GM04504 (cell line): ENCODE measurements at regions not wholly inside any gene's neighbourhood (a gene's known extent, or its start where the extent isn't known, plus 50 kb on each side); places are given as distances from the start of the nearest gene placed in this dataset.

ENCODE experiments used
- DNase-seq: peaks from one replicate; pipeline ENCODE4 v3.0.0-alpha.2; 2012; ENCODE audit warnings: low read depth

DNA sequence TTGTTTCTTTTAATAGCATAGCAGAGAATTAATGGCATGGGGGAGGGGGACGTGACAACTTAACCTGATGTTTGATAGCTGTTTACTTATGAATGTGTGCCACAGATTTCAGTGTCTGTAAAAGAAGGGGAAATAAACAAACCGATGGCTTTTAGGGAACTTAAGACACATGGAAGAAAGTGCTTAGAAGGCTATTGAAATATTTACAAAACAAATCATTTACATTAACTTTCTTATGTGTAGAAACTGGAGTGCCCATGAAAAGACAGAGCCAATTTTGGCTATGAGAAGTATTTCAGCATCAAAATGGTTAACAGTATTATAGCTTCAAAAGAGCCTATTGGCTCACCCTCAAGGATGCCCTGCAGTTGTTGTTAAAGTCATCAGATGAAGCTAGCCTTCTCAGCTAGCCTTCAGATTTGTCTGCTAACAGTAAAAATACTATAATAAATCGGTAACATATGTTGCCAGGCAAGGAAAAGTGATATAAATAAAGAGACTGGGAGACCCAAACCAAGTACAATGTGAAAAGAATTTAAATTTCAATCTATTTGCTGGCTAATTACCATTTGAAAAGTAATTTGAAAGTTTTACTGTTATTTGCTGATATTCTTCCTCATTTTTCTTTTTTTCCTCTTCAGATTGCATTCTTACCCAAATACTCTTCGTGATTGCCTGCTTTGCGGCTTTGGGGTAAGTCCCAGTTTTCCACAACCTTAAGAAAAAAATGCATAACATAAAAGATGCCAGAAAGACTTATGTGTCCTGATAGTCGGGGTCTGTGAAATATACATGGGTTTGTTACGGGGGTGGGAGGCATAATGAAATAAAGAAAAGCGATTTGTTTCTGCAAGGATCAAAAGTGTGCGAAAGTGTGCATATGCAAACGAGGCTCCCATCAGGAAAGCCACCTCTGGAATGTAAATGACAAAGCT, 256.4 kb downstream of the MEIS1 start:
- peak; percentile 1 for DNase-seq

DNA sequence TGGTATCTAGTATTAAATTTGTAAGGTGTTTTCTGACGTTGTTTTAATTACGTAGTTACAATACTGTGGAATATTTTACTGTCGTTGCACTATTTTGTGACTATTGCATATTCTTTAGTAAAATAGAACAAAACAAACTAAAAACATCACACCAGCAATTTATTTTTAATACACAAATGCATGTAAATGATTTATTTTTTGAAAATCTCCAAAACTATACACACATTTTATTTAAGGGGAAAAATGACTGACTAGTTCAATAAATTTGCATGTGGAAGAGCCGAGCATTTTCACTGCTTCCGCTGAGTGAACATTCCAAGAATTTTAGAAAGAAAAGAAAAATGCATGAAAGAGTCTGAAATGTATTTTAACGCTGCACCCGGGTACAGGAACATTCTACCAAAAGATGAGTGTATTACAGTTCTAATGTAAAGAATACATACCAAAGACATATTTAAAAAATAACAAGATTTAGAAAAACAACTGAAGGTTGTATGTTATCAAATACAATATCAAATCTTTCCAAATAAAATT, 257.7 kb downstream of the MEIS1 start:
- no peak for DNase-seq

DNA sequence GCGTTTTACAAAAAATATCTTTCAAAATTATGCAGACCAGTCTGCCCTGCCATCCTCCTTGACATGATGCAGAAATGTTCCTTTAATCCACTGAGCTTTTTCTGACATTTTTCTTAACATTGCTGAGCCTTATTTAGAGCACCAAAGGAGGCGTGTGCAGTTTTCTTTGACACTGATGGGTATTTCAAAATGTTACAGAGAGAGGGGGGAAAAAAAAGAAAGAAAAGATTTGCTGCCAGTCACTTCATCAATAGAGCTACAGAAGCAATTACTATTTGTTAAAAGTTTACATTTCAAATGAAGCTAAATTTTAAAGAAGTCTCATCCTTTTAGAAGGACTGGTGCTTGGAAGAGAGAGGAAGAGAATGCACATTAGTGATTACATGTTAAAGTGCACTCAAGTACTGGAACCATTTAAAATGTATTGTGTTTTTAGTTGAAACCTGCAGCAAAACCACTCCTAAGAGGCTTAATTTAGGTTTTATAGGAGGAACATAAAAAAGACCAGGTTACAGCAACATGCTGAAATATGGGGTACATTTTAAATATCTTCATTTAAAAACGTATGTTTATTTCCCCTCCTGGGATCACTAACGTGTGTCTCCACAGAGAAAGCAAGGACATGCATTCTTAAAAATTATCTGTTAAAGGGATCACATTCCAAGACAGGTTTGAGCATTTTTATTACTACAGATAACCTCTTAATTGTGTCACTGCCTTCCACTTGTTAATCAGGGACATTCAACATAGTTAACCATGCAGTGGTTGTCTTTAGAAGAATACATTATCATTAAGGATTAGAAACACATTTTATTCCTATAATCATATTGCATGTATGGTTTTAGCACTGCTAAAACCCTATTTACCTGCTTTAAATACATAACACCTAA, 258.4 kb downstream of the MEIS1 start:
- DNase-seq: no peak

DNA sequence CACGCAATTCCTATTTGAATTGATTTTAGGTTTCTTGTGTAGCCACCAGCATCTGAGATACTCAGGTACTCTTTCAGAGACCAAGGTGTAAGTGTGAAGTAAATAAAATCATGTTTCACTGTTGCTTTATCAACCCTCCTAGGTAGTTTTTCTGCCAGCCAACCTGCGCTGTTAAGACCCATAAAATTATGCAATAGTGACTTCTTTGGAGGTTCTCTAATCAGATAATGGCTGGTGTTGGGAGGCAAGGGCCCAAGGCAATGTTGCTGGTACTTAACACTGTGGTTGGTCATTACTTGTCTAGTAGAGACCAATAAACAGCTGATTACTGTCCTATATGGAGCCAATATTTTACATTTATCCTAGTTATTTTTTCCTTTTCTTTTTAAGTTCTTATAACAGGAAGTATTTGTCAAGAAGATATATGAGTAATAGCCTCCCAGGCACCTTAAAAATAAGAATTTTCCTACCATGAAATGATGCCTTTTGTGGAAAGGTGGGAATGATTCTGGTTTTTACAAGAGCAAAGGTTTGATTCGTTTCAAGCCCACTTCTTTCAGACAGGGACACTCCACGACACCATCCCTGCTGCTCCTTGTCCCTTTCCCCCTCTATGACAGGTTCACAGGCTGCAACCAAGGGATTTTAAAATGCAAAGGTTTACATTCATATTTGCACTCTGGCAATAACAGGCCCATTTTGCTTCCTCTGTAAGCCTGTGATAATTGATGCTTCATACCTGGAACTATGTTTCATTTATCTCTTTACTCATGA, 259.3 kb downstream of the MEIS1 start:
- no peak for DNase-seq

DNA sequence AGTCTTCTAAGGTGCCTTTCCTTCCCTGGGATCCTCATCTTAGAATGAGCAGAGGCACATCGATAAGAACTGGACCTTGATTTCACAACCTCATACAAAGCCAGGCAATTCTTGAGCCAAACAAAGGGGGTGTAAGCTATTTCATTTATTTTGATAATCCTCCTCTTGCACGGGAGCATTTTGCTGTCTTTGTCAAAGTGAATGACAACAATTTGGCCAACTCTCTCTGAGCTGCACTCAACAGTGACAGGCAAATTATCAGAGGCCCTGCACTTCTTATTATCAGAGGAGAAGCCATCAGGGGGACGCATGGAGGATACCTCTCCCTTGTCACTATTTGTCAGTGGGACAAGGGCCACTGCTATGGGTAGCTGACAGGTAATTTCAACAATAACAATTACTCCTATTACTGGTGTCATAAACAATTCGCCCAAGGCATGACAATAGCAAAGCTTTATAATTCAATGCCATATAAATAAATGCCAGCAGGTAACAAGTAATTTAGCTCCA, 260.4 kb downstream of the MEIS1 start:
- DNase-seq: no peak

DNA sequence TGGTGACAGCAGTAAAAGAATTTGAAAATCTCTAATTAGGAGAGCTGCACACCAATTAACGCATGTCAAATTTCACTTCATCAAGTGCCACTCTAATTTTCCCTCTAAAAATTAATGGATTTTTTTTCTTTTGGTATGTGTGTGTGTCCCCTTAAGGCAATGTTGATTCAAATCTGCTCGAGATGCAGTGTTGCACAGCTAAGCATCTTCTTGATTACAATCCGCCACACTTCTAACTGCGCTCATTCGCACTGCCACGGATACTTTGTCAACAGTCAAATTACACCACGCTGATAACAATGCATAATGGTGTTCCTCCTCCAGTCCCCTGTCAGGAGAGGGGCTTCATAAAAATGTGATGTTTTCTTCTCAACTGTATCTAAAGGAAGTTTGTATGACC, 261.4 kb downstream of the MEIS1 start:
- DNase-seq: no peak

DNA sequence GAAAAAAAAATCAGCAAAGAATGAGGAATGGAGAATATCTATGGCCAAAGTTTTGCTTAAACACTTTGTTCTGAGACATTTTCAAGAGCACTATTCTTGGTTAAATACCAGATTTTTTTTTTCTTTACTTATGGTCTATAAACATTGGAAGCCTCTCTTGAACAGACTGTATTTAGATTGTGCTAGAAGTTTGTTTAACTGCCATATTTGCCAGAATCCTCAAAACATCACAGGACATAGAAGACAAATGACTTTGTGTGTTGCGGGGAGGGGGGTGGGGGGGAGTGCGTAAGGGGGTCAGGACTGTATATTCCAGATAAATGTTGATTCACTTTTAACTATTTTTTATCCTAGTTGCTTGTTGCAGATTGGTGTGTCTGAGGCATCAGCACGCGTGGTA, 262.0 kb downstream of the MEIS1 start:
- no peak for DNase-seq

DNA sequence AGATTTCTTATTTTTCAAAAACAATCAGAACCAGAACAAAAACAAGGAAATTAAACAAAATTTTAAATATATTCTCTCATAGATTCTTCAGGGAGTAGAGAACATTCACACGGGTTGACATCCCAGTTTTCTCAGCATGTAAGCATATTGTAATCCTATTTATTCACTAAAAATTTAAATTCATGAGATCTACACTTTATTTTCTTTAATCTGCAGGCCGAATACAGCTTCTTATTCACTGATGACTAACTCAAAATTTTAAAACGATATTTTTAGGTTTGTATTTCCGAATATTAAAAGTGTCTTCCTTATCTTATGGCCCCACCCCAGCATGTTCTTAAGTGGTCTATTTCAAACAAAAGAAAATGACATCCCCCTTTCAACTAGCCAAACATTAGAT, 262.4 kb downstream of the MEIS1 start:
- DNase-seq: no peak

DNA sequence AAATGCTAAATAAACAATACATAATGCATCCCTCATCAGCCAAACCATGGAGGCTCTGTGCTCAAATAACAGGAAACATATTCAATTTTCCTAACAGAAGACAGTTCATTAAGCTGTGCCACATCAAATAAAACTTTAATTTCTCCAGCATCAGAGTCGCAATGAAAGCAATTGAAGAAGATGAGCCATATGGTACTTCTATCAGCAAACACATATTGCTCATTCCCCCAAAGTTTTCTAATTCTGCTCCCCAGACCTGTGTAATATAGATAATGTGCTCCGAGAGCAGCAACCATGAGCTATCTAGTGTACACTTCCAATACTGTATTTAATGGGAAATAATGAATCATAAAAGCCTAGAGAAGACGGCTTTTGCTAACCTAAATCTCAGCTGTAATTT, 263.2 kb downstream of the MEIS1 start:
- DNase-seq: no peak

DNA sequence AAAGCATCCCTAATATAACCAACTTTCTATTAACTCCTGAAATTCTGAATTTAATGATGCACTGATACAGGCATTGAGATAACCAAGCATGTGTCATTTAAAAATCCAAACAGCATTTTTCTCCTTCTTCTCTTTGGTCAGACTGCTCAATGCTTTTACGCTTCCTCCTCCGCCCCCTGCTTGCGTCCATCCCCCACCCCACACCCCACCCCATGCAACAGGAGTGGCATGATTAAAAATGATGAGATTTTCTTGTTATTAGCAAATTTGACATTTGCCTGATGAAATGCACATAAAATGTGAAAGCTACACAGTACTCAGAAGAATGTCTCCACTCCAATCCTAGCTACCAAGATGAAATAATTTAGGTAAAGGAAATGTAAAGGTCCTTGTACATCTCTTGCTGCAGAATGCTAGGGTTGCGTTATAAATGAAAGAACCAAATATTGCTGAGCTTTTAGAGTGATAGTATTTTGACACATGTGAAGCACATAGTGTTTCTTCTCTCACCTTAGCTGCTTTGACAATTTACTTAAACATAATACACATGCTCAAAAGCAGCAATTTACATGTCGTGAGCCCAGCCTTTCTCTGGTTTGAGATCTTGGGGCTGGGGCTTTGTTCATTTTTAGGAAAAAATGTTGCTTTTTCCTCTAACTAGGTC, 263.8 kb downstream of the MEIS1 start:
- no peak for DNase-seq

DNA sequence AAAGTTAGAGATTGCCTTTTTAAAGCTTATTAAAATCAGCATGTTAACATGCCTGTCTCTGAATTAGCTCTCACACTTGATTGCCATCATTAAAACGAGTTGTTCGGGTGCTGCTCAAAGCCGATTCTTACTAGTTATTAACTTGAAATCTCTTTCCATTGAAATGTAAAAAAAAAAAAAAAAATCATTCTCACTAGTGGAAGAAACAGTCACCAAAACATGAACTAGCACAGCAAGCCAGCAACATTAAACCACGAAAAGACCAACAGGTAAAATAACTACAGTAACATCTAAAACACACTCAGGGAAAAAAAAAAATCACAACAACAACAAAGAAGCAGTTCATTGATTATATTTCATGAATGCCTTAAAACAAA, 264.5 kb downstream of the MEIS1 start:
- no peak for DNase-seq

DNA sequence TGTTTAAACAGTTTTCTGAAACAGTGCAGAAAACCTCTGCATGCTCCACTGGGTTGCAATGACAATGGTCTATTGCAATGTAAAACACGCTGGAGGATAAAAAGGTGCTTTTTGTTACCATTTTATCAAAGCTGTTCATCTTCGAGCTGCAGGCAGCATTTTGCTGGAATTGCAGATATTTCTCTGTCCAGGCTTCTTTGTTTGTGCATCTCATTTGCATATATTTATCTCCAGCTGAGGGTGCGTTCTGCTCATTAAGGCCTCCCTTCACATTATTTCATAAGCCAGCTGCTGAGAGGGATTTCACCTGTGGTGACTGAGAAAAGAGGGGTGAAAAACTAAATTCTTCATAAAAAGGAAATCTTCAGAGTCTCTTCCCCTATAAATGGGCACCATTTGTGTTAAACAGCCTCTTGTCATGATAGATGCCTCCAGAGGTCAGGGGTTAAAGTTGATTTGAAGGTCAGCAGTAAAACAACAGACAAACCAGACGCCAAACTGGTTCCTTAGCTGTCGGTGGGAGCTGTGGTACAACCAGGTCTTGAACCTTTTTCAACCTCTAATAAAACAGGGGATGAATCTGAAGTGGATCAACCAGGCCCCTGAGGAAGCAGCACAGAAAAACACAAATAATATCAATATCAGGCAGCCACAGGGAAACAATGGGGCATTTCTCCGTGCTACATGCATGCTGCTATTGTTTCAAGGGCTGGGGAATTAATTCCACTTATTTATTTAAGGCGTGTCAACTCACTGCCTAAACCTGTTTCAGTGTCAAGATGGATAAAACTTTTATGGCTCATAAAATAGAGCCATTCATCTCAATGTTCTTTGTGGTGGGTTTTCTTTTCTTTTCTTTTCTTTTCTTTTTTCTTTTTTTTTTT, 265.1 kb downstream of the MEIS1 start:
- DNase-seq: no peak

DNA sequence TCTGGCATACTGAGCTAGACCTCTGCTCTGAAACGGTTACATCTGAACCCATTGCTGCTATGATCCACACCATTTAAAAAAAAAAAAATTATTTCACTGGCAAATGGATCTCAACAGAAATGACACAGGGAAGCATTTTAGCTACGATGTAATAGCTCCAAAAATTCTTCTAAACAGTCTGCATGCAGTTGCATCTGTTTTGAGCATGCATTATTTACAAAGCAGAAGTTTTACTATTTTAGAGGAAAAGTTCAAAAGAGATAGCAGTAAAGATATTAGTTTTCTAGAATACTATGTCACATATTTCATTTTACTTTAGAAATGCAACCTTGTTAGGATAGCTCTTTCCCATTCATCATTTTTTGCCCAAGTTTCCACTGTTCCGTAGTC, 265.7 kb downstream of the MEIS1 start:
- no peak for DNase-seq

DNA sequence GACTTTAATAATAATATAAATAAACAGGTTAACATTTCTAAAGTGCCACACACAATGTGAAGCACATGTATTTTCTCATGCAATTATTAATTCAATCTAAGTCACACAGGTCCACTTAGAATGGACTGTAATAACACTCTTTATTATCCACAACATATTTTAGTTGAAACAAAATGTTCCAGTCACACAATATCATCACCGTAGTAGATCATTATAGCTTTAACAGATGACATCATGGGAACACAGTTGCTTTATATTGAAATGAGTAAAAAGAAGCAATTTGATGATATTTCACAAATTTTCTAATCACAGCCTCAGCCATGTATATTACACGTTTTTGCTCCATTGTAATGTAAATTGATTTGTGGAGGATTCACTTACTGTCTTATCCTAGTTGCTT, 266.3 kb downstream of the MEIS1 start:
- no peak for DNase-seq

DNA sequence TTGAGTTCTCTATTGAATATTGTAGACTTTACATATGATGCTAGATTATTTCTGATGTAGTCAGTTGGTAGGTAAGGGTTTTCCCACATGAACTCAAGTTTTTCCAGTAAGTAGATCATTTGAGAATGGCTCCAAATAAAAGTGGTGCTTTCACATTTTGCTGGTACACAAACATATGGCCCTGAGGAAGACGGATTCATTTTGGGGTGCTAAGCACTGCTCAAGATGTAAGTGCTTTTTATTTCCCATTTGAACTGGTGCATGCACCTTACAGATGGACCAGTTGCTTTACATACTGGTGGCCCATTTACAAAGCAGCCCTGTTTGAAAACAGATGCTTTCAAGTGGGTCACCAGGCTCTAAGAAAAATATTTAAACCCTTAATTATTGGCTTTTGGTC, 266.7 kb downstream of the MEIS1 start:
- no peak for DNase-seq

DNA sequence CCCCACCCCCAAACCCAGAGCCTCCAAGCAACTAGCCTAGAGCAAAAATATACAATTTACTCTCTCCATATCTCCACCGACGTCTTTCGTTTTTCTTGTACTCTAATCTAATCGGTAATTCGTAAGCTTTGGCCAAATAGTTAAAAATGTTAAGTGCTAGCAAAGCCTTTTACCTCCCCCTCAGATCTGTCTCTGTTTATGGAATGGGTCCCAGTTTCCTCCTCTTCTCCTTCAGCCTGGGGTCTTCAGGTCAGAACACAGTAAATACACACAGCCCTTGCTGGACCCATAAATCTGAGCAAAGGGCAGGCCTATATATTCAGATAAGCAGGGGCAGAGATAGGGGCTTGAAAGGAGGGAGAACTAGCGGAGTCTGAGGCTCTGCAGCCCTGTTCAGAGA, 267.4 kb downstream of the MEIS1 start:
- no peak for DNase-seq

DNA sequence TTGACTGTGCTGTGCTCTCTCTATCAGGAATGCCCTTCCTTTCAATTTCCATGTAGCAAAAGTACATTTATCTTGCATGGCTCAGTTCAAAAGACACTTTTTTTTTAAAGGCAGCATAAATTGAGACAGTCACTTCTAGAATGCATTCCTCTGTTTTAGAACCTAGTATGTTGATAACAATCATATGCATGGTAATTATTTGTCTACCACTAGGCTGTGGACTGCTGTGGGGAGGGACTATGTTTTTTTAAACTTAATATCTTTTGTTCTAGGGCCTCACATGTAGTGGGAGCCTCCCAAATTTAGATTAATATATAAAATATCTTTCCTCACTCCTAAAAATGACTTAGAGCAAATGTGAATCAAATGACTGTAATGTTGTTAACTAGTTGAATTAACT, 269.9 kb downstream of the MEIS1 start:
- DNase-seq: no peak

DNA sequence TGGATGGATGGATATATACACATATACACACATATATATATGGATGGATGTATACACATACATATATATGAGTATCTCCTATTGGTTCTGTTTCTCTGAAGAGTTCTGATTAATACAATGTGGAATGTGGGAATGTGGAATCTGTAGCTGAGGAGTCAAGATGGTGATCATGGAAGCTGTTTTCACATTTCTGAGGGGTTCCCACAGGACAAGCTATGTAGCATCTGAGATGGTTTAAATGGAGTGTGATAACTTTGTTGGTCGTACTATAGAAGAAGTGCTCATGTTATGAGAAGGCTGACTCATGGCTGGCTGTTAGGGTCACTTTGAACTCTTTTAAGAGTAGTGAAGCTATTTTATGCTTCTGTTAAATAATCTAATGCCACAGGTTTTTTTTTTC, 279.7 kb downstream of the MEIS1 start:
- DNase-seq: no peak

DNA sequence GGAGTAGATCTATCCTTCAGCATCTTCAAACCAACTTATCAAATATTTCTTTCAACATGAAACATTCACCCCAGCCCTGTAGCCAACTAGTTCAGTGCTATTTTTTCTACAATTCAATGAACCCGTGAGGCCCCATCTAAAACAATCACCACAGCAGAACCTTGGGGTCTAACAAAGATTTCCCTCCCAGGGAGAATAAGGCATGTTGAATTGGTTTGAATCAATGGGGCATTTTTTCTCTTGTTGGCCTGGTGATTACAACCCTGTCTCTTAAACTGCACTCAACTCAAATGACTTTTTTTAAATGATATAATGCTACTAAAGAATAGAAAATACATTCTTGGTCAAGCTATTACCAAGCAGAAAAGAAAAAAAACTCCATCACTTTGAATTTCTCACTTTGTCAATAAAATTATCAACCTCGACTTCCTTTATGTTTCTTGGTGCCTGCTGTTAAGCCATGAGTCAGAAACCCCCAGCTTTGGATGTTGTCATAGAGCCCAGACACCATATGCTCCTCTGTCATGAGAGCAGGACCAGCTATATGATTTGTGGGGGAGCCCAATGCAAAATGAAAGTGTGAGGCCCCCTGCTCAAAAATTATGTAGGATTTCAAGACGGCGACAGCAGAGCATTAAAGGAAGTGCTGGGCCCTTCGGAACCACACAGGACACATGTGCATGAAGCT, 282.4 kb downstream of the MEIS1 start:
- peak; percentile 1 for DNase-seq

DNA sequence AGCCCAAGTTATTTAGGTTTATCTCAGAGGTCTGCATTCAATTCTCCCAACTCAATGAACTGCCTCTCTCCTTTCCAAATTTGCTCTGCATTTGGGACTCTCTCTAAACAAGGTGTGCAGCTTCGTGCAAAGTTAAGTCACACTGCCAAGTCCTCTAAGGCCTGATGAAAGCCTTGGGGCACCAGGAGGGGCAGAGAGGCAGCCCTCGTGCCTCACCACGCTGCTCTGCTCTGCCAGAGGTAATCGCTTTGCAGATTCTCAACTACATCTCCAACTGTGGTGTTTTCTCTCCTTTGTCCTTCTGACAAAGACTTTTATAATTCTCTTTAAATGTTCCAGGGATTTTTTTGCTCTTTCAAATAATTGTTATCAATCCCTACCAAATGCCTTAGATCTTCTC, 283.0 kb downstream of the MEIS1 start:
- no peak for DNase-seq
